ENCODE measurements at regions not wholly inside any gene's neighbourhood (a gene's known extent, or its start where the extent isn't known, plus 50 kb on each side); places are given as distances from the start of the nearest gene placed in this dataset.

DNA sequence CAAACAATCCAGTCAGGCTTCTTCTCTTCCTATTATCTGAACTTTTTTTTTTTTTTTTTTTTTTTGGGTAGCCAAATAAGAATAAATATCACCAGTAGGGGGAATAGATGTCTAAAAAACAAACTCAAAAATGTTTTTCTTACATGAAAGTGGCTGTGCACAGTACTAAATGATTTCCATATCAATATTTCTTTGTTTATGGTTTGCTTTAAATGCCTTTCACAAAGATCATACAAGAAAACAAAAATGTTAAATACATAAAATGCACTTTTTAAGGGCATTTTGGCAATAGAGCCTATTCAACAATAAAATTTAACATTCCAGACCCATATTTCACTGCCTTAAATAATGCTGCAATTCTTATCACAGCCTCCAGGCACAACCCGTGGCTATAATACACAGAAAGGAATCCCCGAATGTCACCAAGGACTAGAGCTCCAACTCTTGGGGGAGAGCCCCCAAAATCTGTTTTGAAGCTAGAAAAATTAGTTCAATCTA, 91.1 kb upstream of the TBCA start:
- Histone ChIP-seq H3K4me1 (peaks cover 0 to 3% (median 0%) of the 10 kb centered on the region in 6 donors), H3K9me3 (no peaks in the 10 kb centered on the region), H3K36me3 (no peaks in the 10 kb centered on the region), H3K27ac (no peak overlapping the region), H3K27me3 (replicated peaks in 1 of 7) (no peaks in the 10 kb centered on the region), H3K4me3 (no peak overlapping the region)
- DNase-seq, result no peak
- TF ChIP-seq POLR2A (IDR thresholded peaks at IDR 0.05), result no peak
- TF ChIP-seq POLR2AphosphoS5 (IDR thresholded peaks at IDR 0.05), result no peak
- peak in 3 of 11 experiments; percentile 9 to 25 (median 20) for TF ChIP-seq CTCF (IDR thresholded peaks at IDR 0.05 in 8 of 11, conservative IDR thresholded peaks at IDR 0.05 in 3 of 11)
- 25 to 37% (median 28%) methylated on average over 2 of the region's 2 CpGs for WGBS, 5 donors
- intact Hi-C loops (cut with DNase I; ENCODE audit: low total_unique reads), result no loop called here

GRCh38 chr5:77866198-77866597, 90.1 kb upstream of the TBCA start:
- Histone ChIP-seq H3K36me3 (no peaks in the 10 kb centered on the region), H3K27me3 (replicated peaks in 1 of 7) (no peaks in the 10 kb centered on the region), H3K27ac (no peak overlapping the region), H3K4me3 (no peak overlapping the region), H3K9me3 (no peaks in the 10 kb centered on the region), H3K4me1 (peaks cover 0 to 3% (median 0%) of the 10 kb centered on the region in 6 donors)
- intact Hi-C loops (cut with DNase I; ENCODE audit: low total_unique reads), result no loop called here
- DNase-seq, result no peak
- 67 to 84% (median 82%) methylated on average over 6 to 7 of the region's 7 CpGs for WGBS, 5 donors
- TF ChIP-seq CTCF (IDR thresholded peaks at IDR 0.05 in 8 of 11, conservative IDR thresholded peaks at IDR 0.05 in 3 of 11), result no peak
- TF ChIP-seq POLR2A (IDR thresholded peaks at IDR 0.05), result no peak
- no peak for TF ChIP-seq POLR2AphosphoS5 (IDR thresholded peaks at IDR 0.05)

- H3K4me1 ChIP-seq, result peaks cover 0 to 3% (median 0%) of the 10 kb centered on the region in 6 donors
Measured at GRCh38 chr5:77864997-77865396, 88.9 kb upstream of the TBCA start.

GRCh38 chr5:77863181-77863580, 87.0 kb upstream of the TBCA start:
- WGBS, 5 donors, result 64 to 93% (median 68%) methylated on average over 1 of the region's 1 CpG
- no peak overlapping the region for H3K27ac ChIP-seq
- H3K27me3 ChIP-seq (replicated peaks in 1 of 7), result no peaks in the 10 kb centered on the region
- H3K4me3 ChIP-seq, result no peak overlapping the region
- DNase-seq, result no peak
- TF ChIP-seq POLR2A (IDR thresholded peaks at IDR 0.05) (no peak), CTCF (IDR thresholded peaks at IDR 0.05 in 8 of 11, conservative IDR thresholded peaks at IDR 0.05 in 3 of 11) (no peak), POLR2AphosphoS5 (IDR thresholded peaks at IDR 0.05) (no peak)
- no peaks in the 10 kb centered on the region for H3K9me3 ChIP-seq
- intact Hi-C loops (cut with DNase I; ENCODE audit: low total_unique reads), result no loop called here
- H3K4me1 ChIP-seq, result peaks cover 0 to 3% (median 0%) of the 10 kb centered on the region in 6 donors
- H3K36me3 ChIP-seq, result no peaks in the 10 kb centered on the region

More at GRCh38 chr5:77864997-77865396, 88.9 kb upstream of the TBCA start:
- peak in 2 of 3 donors; percentile 17 to 63 for TF ChIP-seq POLR2AphosphoS5 (IDR thresholded peaks at IDR 0.05)
- TF ChIP-seq CTCF (IDR thresholded peaks at IDR 0.05 in 8 of 11, conservative IDR thresholded peaks at IDR 0.05 in 3 of 11), result no peak
- peak overlapping the region in 4 of 8 donors; percentile 14 to 77 (median 67) for H3K27ac ChIP-seq
- no peak overlapping the region for H3K4me3 ChIP-seq
- H3K27me3 ChIP-seq (replicated peaks in 1 of 7), result no peaks in the 10 kb centered on the region
- H3K9me3 ChIP-seq, result no peaks in the 10 kb centered on the region
- DNase-seq, result peak; percentile 77
- 32 to 64% (median 36%) methylated on average over 8 of the region's 8 CpGs for WGBS, 5 donors
- intact Hi-C loops (cut with DNase I; ENCODE audit: low total_unique reads), result no loop called here
- H3K36me3 ChIP-seq, result no peaks in the 10 kb centered on the region

Data from spleen (tissue), 11 donors.